ENCODE measurements at regions not wholly inside any gene's neighbourhood (a gene's known extent, or its start where the extent isn't known, plus 50 kb on each side); places are given as distances from the start of the nearest gene placed in this dataset.

DNA sequence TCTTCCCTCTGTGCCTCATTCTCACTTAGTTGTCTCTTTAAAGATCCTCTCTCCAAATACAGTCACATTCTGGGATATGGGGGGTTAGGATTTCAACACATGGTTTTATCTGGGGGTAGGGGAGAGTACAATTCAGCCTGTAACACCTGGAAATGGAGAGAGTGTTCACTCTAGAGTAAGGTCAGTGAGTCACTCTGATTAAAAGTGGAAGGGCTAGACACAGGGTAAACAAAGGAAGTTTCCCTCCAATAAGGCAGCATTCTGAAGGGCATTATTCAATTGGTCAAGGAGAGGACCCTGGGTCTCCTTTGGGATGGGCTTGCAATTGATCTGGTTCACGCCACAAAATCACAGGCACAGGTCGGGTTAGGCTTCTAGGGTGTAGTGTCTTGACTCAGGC is 232.8 kb upstream of the NPSR1 start:
- Histone ChIP-seq H4K20me1 (ENCODE audit: control insufficient read depth, insufficient read depth, insufficient read length) (no peaks in the 10 kb centered on the region), H3K14ac (ENCODE audit: insufficient read depth, low read length) (no peak overlapping the region), H4K8ac (replicated peaks; ENCODE audit: insufficient read length, low read depth, low read length) (no peak overlapping the region), H2BK120ac (ENCODE audit: low read depth, low read length, poor library complexity, severe bottlenecking) (no peak overlapping the region), H3K79me2 (ENCODE audit: insufficient read depth, low read length) (no peaks in the 10 kb centered on the region), H3K4ac (ENCODE audit: low read depth, low read length) (no peak overlapping the region), H2BK15ac (ENCODE audit: low read depth, low read length) (no peak overlapping the region), H2BK5ac (ENCODE audit: insufficient read length, low read length) (no peak overlapping the region), H3K79me1 (ENCODE audit: insufficient read depth, low read depth, low read length, poor library complexity, severe bottlenecking) (no peaks in the 10 kb centered on the region), H3K4me2 (ENCODE audit: insufficient read depth, insufficient read length, low read length) (no peak overlapping the region), H2BK12ac (ENCODE audit: insufficient read length, low read depth, low read length) (no peak overlapping the region), H3K18ac (ENCODE audit: insufficient read length, low read depth, low read length) (no peak overlapping the region), H4K5ac (ENCODE audit: insufficient read length, low read depth, low read length) (no peak overlapping the region), H3K9me3 (ENCODE audit: control insufficient read depth, low read depth, low read length) (no peaks in the 10 kb centered on the region), H4K91ac (ENCODE audit: insufficient read length, low read depth, low read length) (peak overlapping the region; percentile 7), H3T11ph (ENCODE audit: low read length) (no peak overlapping the region), H3K4me1 (ENCODE audit: insufficient read depth, low read length) (no peaks in the 10 kb centered on the region), H3K27me3 (ENCODE audit: insufficient read depth, low read length) (no peaks in the 10 kb centered on the region), H2AFZ (ENCODE audit: low read length) (no peak overlapping the region), H3K27ac (ENCODE audit: insufficient read length, low read depth, low read length) (no peak overlapping the region), H3K23me2 (ENCODE audit: insufficient read length, low read depth, low read length, poor library complexity, severe bottlenecking) (no peaks in the 10 kb centered on the region), H3K56ac (ENCODE audit: insufficient read length, low read depth, low read length) (no peak overlapping the region), H3K23ac (ENCODE audit: insufficient read length, low read depth, low read length) (no peak overlapping the region), H2BK20ac (ENCODE audit: low read depth, low read length, poor library complexity, severe bottlenecking) (no peak overlapping the region), H2AK5ac (ENCODE audit: insufficient read length, low read length) (no peak overlapping the region), H3K9ac (ENCODE audit: extremely low read depth, insufficient read length, low read length) (no peak overlapping the region)
- DNase-seq = no peak
- Mint-ChIP-seq H3K4me1 (no peaks in the 10 kb centered on the region), H3K27me3 (ENCODE audit: low read depth) (no peaks in the 10 kb centered on the region; the same call in none of the 2 replicates), H3K4me3 (no peak overlapping the region), H3K27ac (no peak overlapping the region), H3K9me3 (no peaks in the 10 kb centered on the region; a peak in 1 of 5 replicates), H3K36me3 (ENCODE audit: insufficient read depth in 1 of 3, low read depth in 3 of 3) (peaks cover 0 to under 1% (median 0%) of the 10 kb centered on the region in 3 experiments; a peak in 2 of 7 replicates)
- no CpG with 5 or more reads among the region's 2 CpGs for WGBS (ENCODE audit: extremely low coverage, insufficient read length, low lambda C conversion rate)
- no peak for TF ChIP-seq CTCF (conservative IDR thresholded peaks at IDR 0.05)

Measured in H9 (cell line).